Heart left ventricle (tissue), 16 donors: ENCODE measurements at regions not wholly inside any gene's neighbourhood (a gene's known extent, or its start where the extent isn't known, plus 50 kb on each side); places are given as distances from the start of the nearest gene placed in this dataset.

Source experiments
- ATAC-seq, 4 donors: fragments of 200-7000 bp; cut with Tn5 transposase; one replicate each; pipeline ENCODE4 v1.9.1; 2020 to 2022; ENCODE audit warnings: moderate library complexity in 4 of 4, mild to moderate bottlenecking in 3 of 4, moderate number of reproducible peaks in 1 of 4
- DNase-seq, 5 donors: peaks; one replicate each; pipeline ENCODE4 v3.0.0-alpha.2; 2020
- H3K27ac ChIP-seq, 12 donors: fragments of 200-600 bp; sonication (generic) in 4 of 12; one replicate each; pipeline versions ENCODE4 v1.5.0 to v1.8.0; 2016 to 2022; ENCODE audit warnings: mild to moderate bottlenecking in 2 of 12
- H3K27me3 ChIP-seq, 9 donors: fragments of 200-600 bp; sonication (generic) in 2 of 9; one replicate each; pipeline versions ENCODE4 v1.5.1 to v1.8.0; 2016 to 2022; ENCODE audit warnings: mild to moderate bottlenecking in 3 of 9
- H3K36me3 ChIP-seq, 9 donors: fragments of 200-600 bp; sonication (generic) in 2 of 9; one replicate each; pipeline versions ENCODE4 v1.5.0 to v1.8.0; 2018 to 2022; ENCODE audit warnings: mild to moderate bottlenecking in 2 of 9
- H3K4me1 ChIP-seq, 12 donors: fragments of 200-600 bp; sonication (generic) in 4 of 12; one replicate each; pipeline versions ENCODE4 v1.5.0 to v1.8.0; 2016 to 2022; ENCODE audit warnings: mild to moderate bottlenecking in 3 of 12
- H3K4me3 ChIP-seq, 12 donors: fragments of 200-600 bp; sonication (generic) in 4 of 12; one replicate each; pipeline versions ENCODE4 v1.5.0 to v1.8.0; 2017 to 2022; ENCODE audit warnings: mild to moderate bottlenecking in 9 of 12, moderate library complexity in 4 of 12
- H3K9me3 ChIP-seq, 12 donors: fragments of 200-600 bp; sonication (generic) in 4 of 12; one replicate each; pipeline versions ENCODE4 v1.5.0 to v1.8.0; 2016 to 2022; ENCODE audit warnings: mild to moderate bottlenecking in 1 of 12
- CTCF ChIP-seq, 12 donors: fragments of 200-600 bp; sonication (generic) in 4 of 12; IDR thresholded peaks; one replicate each; pipeline versions ENCODE4 v1.5.0 to v1.8.0; 2018 to 2022; ENCODE audit warnings: antibody characterized with exemption in 12 of 12, mild to moderate bottlenecking in 5 of 12
- POLR2A ChIP-seq, 2 donors: fragments of 450-650 bp; IDR thresholded peaks; one replicate each; pipeline ENCODE4 v1.6.1; 2017; ENCODE audit warnings: antibody characterized with exemption in 2 of 2, mild to moderate bottlenecking in 2 of 2, moderate library complexity in 2 of 2
- WGBS, 4 donors: extraction: QIAGEN DNeasy Blood & Tissue Kit in 2 of 4; methylation state at CpG; one replicate each; pipeline versions ENCODE4 v1.1.5 to v1.1.7; 2013 to 2018; 5-methylcytosine and 5-hydroxymethylcytosine counted together
- intact Hi-C, 10 donors: fragments of 100-400 bp; cut with DNase I; formaldehyde crosslinking; loops; one replicate each; pipeline versions ENCODE4 v1.11.1 to v1.14.2; 2022
- donor health status: ischemic (EF 13 %, LVEDD 7.1; RV severe dilation, severe dysfunction).
- donor health status: healthy with polysubstance abuse.
- donor health status: DM: no; HTN: yes; CAD: no.
- donor health status: DM: no; HTN: no; CAD: no.
- donor health status: ischemic (EF 25% LVEDD 6.9; RV normal size, moderate dysfunction).
- donor health status: ischemic (EF 25% LVEDD 5.7; RV mildly dilated, moderate dysfunction).
- donor health status: healthy.
- donor health status: DM: yes; HTN: yes; CAD: no.
- donor health status: ischemic (EF 35%, LVEDD 5.7; RV mildly dilated, moderate dysfunction).
- donor health status: nonischemic (EF 11% LVEDD 7.7; RV severe dilation, severe dysfunction).
- donor health status: DM: yes; HTN: yes; CAD: no.
- donor health status: PGD.
- donor health status: ischemic (EF 29% LVEDD 5.4; RV normal size, mild dysfunction).
- donor health status: nonischemic (EF 23%, LVEDD 6.1; RV moderate dilation, normal function).

- H3K27me3 ChIP-seq, result no peaks in the 10 kb centered on the region
- ATAC-seq, result no peak
- no peaks in the 10 kb centered on the region for H3K9me3 ChIP-seq
- no peaks in the 10 kb centered on the region for H3K4me1 ChIP-seq
- no peak for DNase-seq
- no peaks in the 10 kb centered on the region for H3K36me3 ChIP-seq
- intact Hi-C loops, result no loop called here
- no peak overlapping the region for H3K27ac ChIP-seq
- WGBS, 4 donors, result 77 to 93% (median 89%) methylated on average over 1 of the region's 1 CpG
- H3K4me3 ChIP-seq, result no peak overlapping the region
- TF ChIP-seq CTCF (IDR thresholded peaks at IDR 0.05) (no peak), POLR2A (IDR thresholded peaks at IDR 0.05) (no peak)
Observed at GRCh38 chr18:14912967-14913366, 165.0 kb downstream of the ANKRD30B start.

- ATAC-seq (no peak), DNase-seq (no peak)
- no peak overlapping the region for H3K4me3 ChIP-seq
- intact Hi-C loops, result no loop called here
- no peaks in the 10 kb centered on the region for H3K9me3 ChIP-seq
- H3K27ac ChIP-seq, result no peak overlapping the region
- TF ChIP-seq CTCF (IDR thresholded peaks at IDR 0.05) (no peak), POLR2A (IDR thresholded peaks at IDR 0.05) (no peak)
- H3K27me3 ChIP-seq, result no peaks in the 10 kb centered on the region
- no peaks in the 10 kb centered on the region for H3K4me1 ChIP-seq
- no peaks in the 10 kb centered on the region for H3K36me3 ChIP-seq
Observed at GRCh38 chr18:14914121-14914520, 166.1 kb downstream of the ANKRD30B start.

- 53 to 62% (median 59%) methylated on average over 3 of the region's 3 CpGs for WGBS, 4 donors
- Histone ChIP-seq H3K9me3 (no peaks in the 10 kb centered on the region), H3K4me1 (no peaks in the 10 kb centered on the region), H3K27ac (no peak overlapping the region), H3K36me3 (no peaks in the 10 kb centered on the region), H3K27me3 (no peaks in the 10 kb centered on the region), H3K4me3 (no peak overlapping the region)
- DNase-seq (no peak), ATAC-seq (no peak)
- intact Hi-C loops, result no loop called here
- no peak for TF ChIP-seq CTCF (IDR thresholded peaks at IDR 0.05)
- no peak for TF ChIP-seq POLR2A (IDR thresholded peaks at IDR 0.05)
Observed at GRCh38 chr18:14914771-14915170, 166.8 kb downstream of the ANKRD30B start.

- WGBS, 4 donors, result 36 to 70% (median 52%) methylated on average over 1 of the region's 1 CpG
- intact Hi-C loops, result no loop called here
Observed at GRCh38 chr18:14916181-14916580, 168.2 kb downstream of the ANKRD30B start.

More at GRCh38 chr18:14916181-14916580, 168.2 kb downstream of the ANKRD30B start:
- H3K4me3 ChIP-seq, result no peak overlapping the region
- no peaks in the 10 kb centered on the region for H3K36me3 ChIP-seq
- no peaks in the 10 kb centered on the region for H3K9me3 ChIP-seq
- TF ChIP-seq POLR2A (IDR thresholded peaks at IDR 0.05) (no peak), CTCF (IDR thresholded peaks at IDR 0.05) (no peak)
- DNase-seq, result no peak
- H3K27ac ChIP-seq, result no peak overlapping the region
- no peak for ATAC-seq
- no peaks in the 10 kb centered on the region for H3K27me3 ChIP-seq
- no peaks in the 10 kb centered on the region for H3K4me1 ChIP-seq
